HEK293 (cell line): ENCODE measurements at regions not wholly inside any gene's neighbourhood (a gene's known extent, or its start where the extent isn't known, plus 50 kb on each side); places are given as distances from the start of the nearest gene placed in this dataset.

Experiments used
- CTCF ChIA-PET: fragments of 350-600 bp; formaldehyde crosslinking; extraction: SDS; loops from one replicate; lab custom pipeline; 2021; ENCODE audit warnings: antibody characterized with exemption; lab: Yijun Ruan, JAX
- POLR2A ChIA-PET: fragments of 300-600 bp; formaldehyde crosslinking; extraction: SDS; loops from one replicate; lab custom pipeline; 2020; ENCODE audit warnings: antibody characterized with exemption, inconsistent platforms; lab: Yijun Ruan, JAX
- H3K27ac ChIP-seq: fragments of 200-500 bp; sonication (Bioruptor generic); 2 replicates; pipeline ENCODE4 v1.5.1; 2014; ENCODE audit warnings: low read depth, low read length, control low read depth, inconsistent platforms; ENCODE audit errors: extremely low read depth
- H3K36me3 ChIP-seq, 2 experiments: fragments of 200-500 bp in 1 of 2; sonication (Bioruptor generic) in 1 of 2; 1 replicate in 1 of 2; 2 replicates in 1 of 2; pipeline ENCODE4 v1.5.1; 2014 to 2017; ENCODE audit warnings: inconsistent platforms in 2 of 2, low read length in 2 of 2; ENCODE audit not compliant: control insufficient read depth in 2 of 2, insufficient read depth in 1 of 2
- H3K4me1 ChIP-seq: fragments of 200-500 bp; sonication (Bioruptor generic); 2 replicates; pipeline ENCODE4 v1.5.1; 2014; ENCODE audit warnings: mild to moderate bottlenecking, low read length, inconsistent platforms; ENCODE audit not compliant: control insufficient read depth, insufficient read depth
- H3K4me3 ChIP-seq: 2 replicates; pipeline ENCODE4 v1.5.1; 2011; ENCODE audit warnings: low read depth, mild to moderate bottlenecking, control low read depth, low read length, moderate library complexity
- H3K9me3 ChIP-seq: fragments of 200-500 bp; sonication (Bioruptor generic); 2 replicates; pipeline ENCODE4 v1.5.1; 2014; ENCODE audit warnings: low read depth, low read length, inconsistent platforms; ENCODE audit not compliant: control insufficient read depth, insufficient read depth
- GLIS2 ChIP-seq: fragments of 450-650 bp; formaldehyde crosslinking; IDR thresholded peaks from 2 replicates; pipeline ENCODE4 v1.5.1; 2016; ENCODE audit warnings: missing biosample characterization, missing genetic modification characterization
- KLF8 ChIP-seq: fragments of 450-650 bp; formaldehyde crosslinking; IDR thresholded peaks from 2 replicates; pipeline ENCODE4 v1.5.1; 2016; ENCODE audit warnings: missing biosample characterization, missing genetic modification characterization
- MYNN ChIP-seq: fragments of 450-650 bp; formaldehyde crosslinking; IDR thresholded peaks from 2 replicates; pipeline ENCODE4 v1.5.1; 2016; ENCODE audit warnings: missing biosample characterization, missing genetic modification characterization, borderline replicate concordance
- SP2 ChIP-seq: fragments of 450-650 bp; formaldehyde crosslinking; IDR thresholded peaks from 2 replicates; pipeline ENCODE4 v1.5.1; 2016; ENCODE audit warnings: missing biosample characterization, missing genetic modification characterization
- ZBTB10 ChIP-seq: fragments of 450-650 bp; formaldehyde crosslinking; IDR thresholded peaks from 2 replicates; pipeline ENCODE4 v1.5.1; 2016; ENCODE audit warnings: missing biosample characterization, missing genetic modification characterization
- ZBTB11 ChIP-seq: fragments of 450-650 bp; formaldehyde crosslinking; conservative IDR thresholded peaks from 2 replicates; pipeline ENCODE4 v1.5.1; 2016; ENCODE audit warnings: low read depth, missing biosample characterization, missing genetic modification characterization
- ZBTB21 ChIP-seq: fragments of 450-650 bp; formaldehyde crosslinking; IDR thresholded peaks from 2 replicates; pipeline ENCODE4 v1.5.1; 2017; ENCODE audit warnings: missing biosample characterization, missing genetic modification characterization
- ZBTB26 ChIP-seq: fragments of 450-650 bp; formaldehyde crosslinking; optimal IDR thresholded peaks from 2 replicates; pipeline ENCODE3; 2016; ENCODE audit warnings: missing biosample characterization, mild to moderate bottlenecking, missing genetic modification characterization
- ZFHX2 ChIP-seq: fragments of 450-650 bp; formaldehyde crosslinking; conservative IDR thresholded peaks from 2 replicates; pipeline ENCODE4 v1.5.1; 2016; ENCODE audit warnings: missing biosample characterization, missing genetic modification characterization
- ZFP69B ChIP-seq: fragments of 450-650 bp; formaldehyde crosslinking; IDR thresholded peaks from 2 replicates; pipeline ENCODE4 v1.5.1; 2016; ENCODE audit warnings: missing biosample characterization, missing genetic modification characterization
- ZNF155 ChIP-seq: fragments of 450-650 bp; formaldehyde crosslinking; IDR thresholded peaks from 2 replicates; pipeline ENCODE4 v1.5.1; 2016; ENCODE audit warnings: missing biosample characterization, missing genetic modification characterization
- ZNF16 ChIP-seq: fragments of 450-650 bp; formaldehyde crosslinking; IDR thresholded peaks from 2 replicates; pipeline ENCODE4 v1.5.1; 2016; ENCODE audit warnings: low read depth, missing biosample characterization, missing genetic modification characterization
- ZNF221 ChIP-seq: fragments of 450-650 bp; formaldehyde crosslinking; IDR thresholded peaks from 2 replicates; pipeline ENCODE4 v1.5.1; 2017; ENCODE audit warnings: missing biosample characterization, missing genetic modification characterization, borderline replicate concordance
- ZNF510 ChIP-seq: fragments of 450-650 bp; formaldehyde crosslinking; IDR thresholded peaks from 2 replicates; pipeline ENCODE4 v1.5.1; 2018; ENCODE audit warnings: mild to moderate bottlenecking, missing genetic modification characterization, missing biosample characterization; ENCODE audit not compliant: insufficient replicate concordance
- ZNF530 ChIP-seq: fragments of 450-650 bp; formaldehyde crosslinking; IDR thresholded peaks from 2 replicates; pipeline ENCODE4 v1.5.1; 2016; ENCODE audit warnings: low read depth, missing biosample characterization, missing genetic modification characterization
- ZNF76 ChIP-seq: fragments of 450-650 bp; formaldehyde crosslinking; IDR thresholded peaks from 2 replicates; pipeline ENCODE4; 2016; ENCODE audit warnings: low read depth, missing biosample characterization, missing genetic modification characterization, borderline replicate concordance

GRCh38 chr1:63069214-63069613, 253.2 kb upstream of the FOXD3 start:
- CTCF ChIA-PET = no interaction called here
- no peak overlapping the region for H3K4me3 ChIP-seq
- H3K4me1 ChIP-seq = no peaks in the 10 kb centered on the region
- no peaks in the 10 kb centered on the region for H3K36me3 ChIP-seq
- H3K27ac ChIP-seq = no peak overlapping the region
- no peak for TF ChIP-seq ZNF16 (tag by site-specific recombination)
- no peak for TF ChIP-seq ZNF530
- TF ChIP-seq ZBTB11 (tag by site-specific recombination) = no peak
- TF ChIP-seq GLIS2 (tag by site-specific recombination) = no peak
- TF ChIP-seq ZNF221 (tag by site-specific recombination) = no peak
- no peak for TF ChIP-seq ZFHX2 (tag by site-specific recombination)
- no peak for TF ChIP-seq ZNF155 (tag by site-specific recombination)
- POLR2A ChIA-PET = no interaction called here
- no peaks in the 10 kb centered on the region for H3K9me3 ChIP-seq

GRCh38 chr1:63073309-63074306, 248.8 kb upstream of the FOXD3 start:
- POLR2A ChIA-PET = no interaction called here
- no peak overlapping the region for H3K4me3 ChIP-seq
- no peak overlapping the region for H3K27ac ChIP-seq
- TF ChIP-seq ZFP69B = no peak
- no peak for TF ChIP-seq ZNF76 (tag by site-specific recombination)
- no peak for TF ChIP-seq ZBTB10 (tag by site-specific recombination)
- TF ChIP-seq ZBTB26 (tag by site-specific recombination) = no peak
- no peak for TF ChIP-seq KLF8
- TF ChIP-seq SP2 = no peak
- TF ChIP-seq ZBTB21 (tag by site-specific recombination) = no peak
- TF ChIP-seq ZNF510 = no peak
- TF ChIP-seq MYNN (tag by site-specific recombination) = no peak
- TF ChIP-seq GLIS2 (tag by site-specific recombination) = no peak
- TF ChIP-seq, all 188 proteins: peak for 0
- CTCF ChIA-PET = no interaction called here
- H3K36me3 ChIP-seq = no peaks in the 10 kb centered on the region
- H3K9me3 ChIP-seq = no peaks in the 10 kb centered on the region
- no peaks in the 10 kb centered on the region for H3K4me1 ChIP-seq
